ENCODE measurements at regions not wholly inside any gene's neighbourhood (a gene's known extent, or its start where the extent isn't known, plus 50 kb on each side); places are given as distances from the start of the nearest gene placed in this dataset.
A peak's percentile ranks its signal among the peaks of the same experiment; 100 is the strongest.

DNA sequence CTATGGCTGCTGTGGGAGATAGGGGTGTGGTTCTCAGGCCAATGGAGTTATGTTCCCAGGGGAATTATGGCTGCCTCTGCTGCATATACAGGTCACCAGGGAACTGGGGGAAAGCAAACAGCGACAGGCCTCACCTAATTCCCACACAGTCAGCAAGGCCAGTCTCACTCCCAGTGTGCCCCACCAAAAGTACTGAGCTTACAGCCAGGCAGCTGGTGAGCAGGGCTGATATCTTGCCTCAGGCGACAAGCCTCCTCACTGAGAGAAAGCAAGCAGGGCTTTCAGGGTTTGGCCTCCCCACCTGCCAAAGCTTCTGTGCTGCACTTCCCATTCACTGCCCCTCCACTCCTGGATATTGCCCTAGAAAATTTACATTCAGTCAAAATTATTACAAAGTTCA, 273.8 kb upstream of the TARS1 start (continued):
- TF ChIP-seq, protein P1, sequence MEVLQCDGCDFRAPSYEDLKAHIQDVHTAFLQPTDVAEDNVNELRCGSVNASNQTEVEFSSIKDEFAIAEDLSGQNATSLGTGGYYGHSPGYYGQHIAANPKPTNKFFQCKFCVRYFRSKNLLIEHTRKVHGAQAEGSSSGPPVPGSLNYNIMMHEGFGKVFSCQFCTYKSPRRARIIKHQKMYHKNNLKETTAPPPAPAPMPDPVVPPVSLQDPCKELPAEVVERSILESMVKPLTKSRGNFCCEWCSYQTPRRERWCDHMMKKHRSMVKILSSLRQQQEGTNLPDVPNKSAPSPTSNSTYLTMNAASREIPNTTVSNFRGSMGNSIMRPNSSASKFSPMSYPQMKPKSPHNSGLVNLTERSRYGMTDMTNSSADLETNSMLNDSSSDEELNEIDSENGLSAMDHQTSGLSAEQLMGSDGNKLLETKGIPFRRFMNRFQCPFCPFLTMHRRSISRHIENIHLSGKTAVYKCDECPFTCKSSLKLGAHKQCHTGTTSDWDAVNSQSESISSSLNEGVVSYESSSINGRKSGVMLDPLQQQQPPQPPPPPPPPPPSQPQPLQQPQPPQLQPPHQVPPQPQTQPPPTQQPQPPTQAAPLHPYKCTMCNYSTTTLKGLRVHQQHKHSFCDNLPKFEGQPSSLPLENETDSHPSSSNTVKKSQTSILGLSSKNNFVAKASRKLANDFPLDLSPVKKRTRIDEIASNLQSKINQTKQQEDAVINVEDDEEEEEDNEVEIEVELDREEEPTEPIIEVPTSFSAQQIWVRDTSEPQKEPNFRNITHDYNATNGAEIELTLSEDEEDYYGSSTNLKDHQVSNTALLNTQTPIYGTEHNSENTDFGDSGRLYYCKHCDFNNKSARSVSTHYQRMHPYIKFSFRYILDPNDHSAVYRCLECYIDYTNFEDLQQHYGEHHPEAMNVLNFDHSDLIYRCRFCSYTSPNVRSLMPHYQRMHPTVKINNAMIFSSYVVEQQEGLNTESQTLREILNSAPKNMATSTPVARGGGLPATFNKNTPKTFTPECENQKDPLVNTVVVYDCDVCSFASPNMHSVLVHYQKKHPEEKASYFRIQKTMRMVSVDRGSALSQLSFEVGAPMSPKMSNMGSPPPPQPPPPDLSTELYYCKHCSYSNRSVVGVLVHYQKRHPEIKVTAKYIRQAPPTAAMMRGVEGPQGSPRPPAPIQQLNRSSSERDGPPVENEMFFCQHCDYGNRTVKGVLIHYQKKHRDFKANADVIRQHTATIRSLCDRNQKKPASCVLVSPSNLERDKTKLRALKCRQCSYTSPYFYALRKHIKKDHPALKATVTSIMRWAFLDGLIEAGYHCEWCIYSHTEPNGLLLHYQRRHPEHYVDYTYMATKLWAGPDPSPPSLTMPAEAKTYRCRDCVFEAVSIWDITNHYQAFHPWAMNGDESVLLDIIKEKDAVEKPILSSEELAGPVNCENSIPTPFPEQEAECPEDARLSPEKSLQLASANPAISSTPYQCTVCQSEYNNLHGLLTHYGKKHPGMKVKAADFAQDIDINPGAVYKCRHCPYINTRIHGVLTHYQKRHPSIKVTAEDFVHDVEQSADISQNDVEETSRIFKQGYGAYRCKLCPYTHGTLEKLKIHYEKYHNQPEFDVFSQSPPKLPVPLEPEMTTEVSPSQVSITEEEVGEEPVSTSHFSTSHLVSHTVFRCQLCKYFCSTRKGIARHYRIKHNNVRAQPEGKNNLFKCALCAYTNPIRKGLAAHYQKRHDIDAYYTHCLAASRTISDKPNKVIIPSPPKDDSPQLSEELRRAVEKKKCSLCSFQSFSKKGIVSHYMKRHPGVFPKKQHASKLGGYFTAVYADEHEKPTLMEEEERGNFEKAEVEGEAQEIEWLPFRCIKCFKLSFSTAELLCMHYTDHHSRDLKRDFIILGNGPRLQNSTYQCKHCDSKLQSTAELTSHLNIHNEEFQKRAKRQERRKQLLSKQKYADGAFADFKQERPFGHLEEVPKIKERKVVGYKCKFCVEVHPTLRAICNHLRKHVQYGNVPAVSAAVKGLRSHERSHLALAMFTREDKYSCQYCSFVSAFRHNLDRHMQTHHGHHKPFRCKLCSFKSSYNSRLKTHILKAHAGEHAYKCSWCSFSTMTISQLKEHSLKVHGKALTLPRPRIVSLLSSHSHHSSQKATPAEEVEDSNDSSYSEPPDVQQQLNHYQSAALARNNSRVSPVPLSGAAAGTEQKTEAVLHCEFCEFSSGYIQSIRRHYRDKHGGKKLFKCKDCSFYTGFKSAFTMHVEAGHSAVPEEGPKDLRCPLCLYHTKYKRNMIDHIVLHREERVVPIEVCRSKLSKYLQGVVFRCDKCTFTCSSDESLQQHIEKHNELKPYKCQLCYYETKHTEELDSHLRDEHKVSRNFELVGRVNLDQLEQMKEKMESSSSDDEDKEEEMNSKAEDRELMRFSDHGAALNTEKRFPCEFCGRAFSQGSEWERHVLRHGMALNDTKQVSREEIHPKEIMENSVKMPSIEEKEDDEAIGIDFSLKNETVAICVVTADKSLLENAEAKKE (CRISPR knock-in tag; IDR thresholded peaks at IDR 0.05), result no peak
- TF ChIP-seq POLR2AphosphoS5 (IDR thresholded peaks at IDR 0.05; ENCODE audit: low read depth) (no peak), ZNF114 (CRISPR knock-in tag; IDR thresholded peaks at IDR 0.05) (no peak), STAT1 (IDR thresholded peaks at IDR 0.05; ENCODE audit: unreplicated experiment) (no peak), JUNB (IDR thresholded peaks at IDR 0.05; ENCODE audit: unreplicated experiment) (no peak), EZH2phosphoT487 (IDR thresholded peaks at IDR 0.05; ENCODE audit: unreplicated experiment) (no peak), CREB1 (CRISPR knock-in tag; IDR thresholded peaks at IDR 0.05; ENCODE audit: low read depth) (no peak), ZNF331 (CRISPR knock-in tag; IDR thresholded peaks at IDR 0.05; ENCODE audit: low read depth) (no peak)
- TF ChIP-seq, protein P2, sequence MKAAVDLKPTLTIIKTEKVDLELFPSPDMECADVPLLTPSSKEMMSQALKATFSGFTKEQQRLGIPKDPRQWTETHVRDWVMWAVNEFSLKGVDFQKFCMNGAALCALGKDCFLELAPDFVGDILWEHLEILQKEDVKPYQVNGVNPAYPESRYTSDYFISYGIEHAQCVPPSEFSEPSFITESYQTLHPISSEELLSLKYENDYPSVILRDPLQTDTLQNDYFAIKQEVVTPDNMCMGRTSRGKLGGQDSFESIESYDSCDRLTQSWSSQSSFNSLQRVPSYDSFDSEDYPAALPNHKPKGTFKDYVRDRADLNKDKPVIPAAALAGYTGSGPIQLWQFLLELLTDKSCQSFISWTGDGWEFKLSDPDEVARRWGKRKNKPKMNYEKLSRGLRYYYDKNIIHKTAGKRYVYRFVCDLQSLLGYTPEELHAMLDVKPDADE (IDR thresholded peaks at IDR 0.05), result no peak

DNA sequence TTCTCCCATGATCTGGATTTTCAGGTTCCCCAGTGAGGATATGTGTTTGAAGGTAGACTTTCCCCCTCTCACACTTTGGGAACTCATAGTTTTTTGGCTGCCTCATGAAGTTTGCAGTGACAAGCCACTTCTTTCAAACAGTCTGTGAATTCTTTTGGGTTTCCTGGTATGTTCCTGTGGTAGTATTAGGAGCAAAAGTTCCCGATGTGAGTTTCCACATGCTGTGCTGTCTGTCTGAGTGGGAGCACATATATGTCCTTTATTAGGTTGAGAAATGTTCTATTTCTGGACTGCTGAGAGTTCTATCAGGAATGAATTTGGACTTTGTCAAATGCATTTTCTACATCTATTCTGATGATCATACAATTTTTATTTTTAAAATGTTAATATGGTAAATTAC, 273.2 kb upstream of the TARS1 start:
- no peak for ATAC-seq

More for the DNA sequence above, 273.2 kb upstream of the TARS1 start:
- peak overlapping the region; percentile 40; the same call in 1 of the 2 replicates for H2AFZ ChIP-seq
- Mint-ChIP-seq H3K4me1 (no peaks in the 10 kb centered on the region), H3K9me3 (peaks cover 30% of the 10 kb centered on the region), H3K27me3 (ENCODE audit: insufficient read depth, low read depth, poor library complexity) (peaks cover 2% of the 10 kb centered on the region), H3K36me3 (ENCODE audit: low read depth) (peaks cover 12% of the 10 kb centered on the region; the same call in 2 of the 3 replicates), H3K4me3 (no peak overlapping the region), H3K27ac (no peak overlapping the region)
- TF ChIP-seq CREB1 (CRISPR knock-in tag; IDR thresholded peaks at IDR 0.05; ENCODE audit: low read depth) (no peak), STAT1 (IDR thresholded peaks at IDR 0.05; ENCODE audit: unreplicated experiment) (no peak)
- no peak overlapping the region for H3K4me2 ChIP-seq
- H4K20me1 ChIP-seq (replicated peaks; ENCODE audit: insufficient read depth), result no peaks in the 10 kb centered on the region
- DNase-seq (ENCODE audit: low spot score), result no peak
- H3K4me3 ChIP-seq, result no peak overlapping the region
- no peaks in the 10 kb centered on the region for H3K27me3 ChIP-seq (ENCODE audit: insufficient read depth)
- H3K9me2 ChIP-seq (ENCODE audit: insufficient read depth), result no peaks in the 10 kb centered on the region
- H3K4me1 ChIP-seq (ENCODE audit: insufficient read depth), result no peaks in the 10 kb centered on the region
- no peak overlapping the region for H3K27ac ChIP-seq (ENCODE audit: low read depth)
- no peaks in the 10 kb centered on the region for H3F3A ChIP-seq (replicated peaks; ENCODE audit: low read depth)
- H3K36me3 ChIP-seq (ENCODE audit: insufficient read depth), result peaks cover 9% of the 10 kb centered on the region; the same call in 1 of the 2 replicates
- H3K79me2 ChIP-seq (replicated peaks; ENCODE audit: insufficient read depth), result no peaks in the 10 kb centered on the region

All from GM23338 (cell line).